HG03469 (cell line): ENCODE measurements at regions not wholly inside any gene's neighbourhood (a gene's known extent, or its start where the extent isn't known, plus 50 kb on each side); places are given as distances from the start of the nearest gene placed in this dataset.

Experiments
- ATAC-seq: cut with Tn5 transposase; IDR thresholded peaks from one replicate; pipeline ENCODE4 v1.9.1; 2021; ENCODE audit warnings: mild to moderate bottlenecking, moderate library complexity, moderate number of reproducible peaks; ENCODE audit not compliant: unreplicated experiment

GRCh38 chr13:38602266-38602665, 84.6 kb upstream of the FREM2 start:
- ATAC-seq, result no peak

- no peak for ATAC-seq
Measured at GRCh38 chr13:38606699-38607535, 80.0 kb upstream of the FREM2 start.

GRCh38 chr13:38617936-38618335, 68.9 kb upstream of the FREM2 start:
- ATAC-seq, result no peak

GRCh38 chr13:38618336-38618735, 68.5 kb upstream of the FREM2 start:
- no peak for ATAC-seq

- ATAC-seq, result no peak
Measured at GRCh38 chr13:38618881-38619280, 68.0 kb upstream of the FREM2 start.

GRCh38 chr13:38620876-38621275, 66.0 kb upstream of the FREM2 start:
- no peak for ATAC-seq

- no peak for ATAC-seq
Measured at GRCh38 chr13:38624822-38625221, 62.1 kb upstream of the FREM2 start.

- ATAC-seq, result no peak
Measured at GRCh38 chr13:38628554-38628953, 58.3 kb upstream of the FREM2 start.

GRCh38 chr13:38630780-38631179, 56.1 kb upstream of the FREM2 start:
- no peak for ATAC-seq

- ATAC-seq, result no peak
Measured at GRCh38 chr13:38635030-38635429, 51.8 kb upstream of the FREM2 start.

GRCh38 chr13:38636073-38636472, 50.8 kb upstream of the FREM2 start:
- ATAC-seq, result no peak

- ATAC-seq, result no peak
Measured at GRCh38 chr13:38636761-38637160, 50.1 kb upstream of the FREM2 start.
